GM12891 (cell line): ENCODE measurements at regions not wholly inside any gene's neighbourhood (a gene's known extent, or its start where the extent isn't known, plus 50 kb on each side); places are given as distances from the start of the nearest gene placed in this dataset.

Experiments used
- POLR2A ChIP-seq: IDR thresholded peaks from 2 replicates; pipeline ENCODE4 v1.6.1; 2011; ENCODE audit warnings: low read depth, low read length, control low read depth
- POLR2AphosphoS5 ChIP-seq: IDR thresholded peaks from 2 replicates; pipeline ENCODE4 v1.6.1; 2011; ENCODE audit warnings: low read depth, low read length, control low read depth
- POU2F2 ChIP-seq: IDR thresholded peaks from 2 replicates; pipeline ENCODE4 v1.6.1; 2011; ENCODE audit warnings: low read depth, mild to moderate bottlenecking, control low read depth, low read length, moderate library complexity
- SPI1 ChIP-seq: IDR thresholded peaks from 2 replicates; pipeline ENCODE4 v1.6.1; 2011; ENCODE audit warnings: low read depth, low read length, control low read depth
- TAF1 ChIP-seq: IDR thresholded peaks from 2 replicates; pipeline ENCODE4 v1.6.1; 2011; ENCODE audit warnings: low read depth, low read length, control low read depth

DNA sequence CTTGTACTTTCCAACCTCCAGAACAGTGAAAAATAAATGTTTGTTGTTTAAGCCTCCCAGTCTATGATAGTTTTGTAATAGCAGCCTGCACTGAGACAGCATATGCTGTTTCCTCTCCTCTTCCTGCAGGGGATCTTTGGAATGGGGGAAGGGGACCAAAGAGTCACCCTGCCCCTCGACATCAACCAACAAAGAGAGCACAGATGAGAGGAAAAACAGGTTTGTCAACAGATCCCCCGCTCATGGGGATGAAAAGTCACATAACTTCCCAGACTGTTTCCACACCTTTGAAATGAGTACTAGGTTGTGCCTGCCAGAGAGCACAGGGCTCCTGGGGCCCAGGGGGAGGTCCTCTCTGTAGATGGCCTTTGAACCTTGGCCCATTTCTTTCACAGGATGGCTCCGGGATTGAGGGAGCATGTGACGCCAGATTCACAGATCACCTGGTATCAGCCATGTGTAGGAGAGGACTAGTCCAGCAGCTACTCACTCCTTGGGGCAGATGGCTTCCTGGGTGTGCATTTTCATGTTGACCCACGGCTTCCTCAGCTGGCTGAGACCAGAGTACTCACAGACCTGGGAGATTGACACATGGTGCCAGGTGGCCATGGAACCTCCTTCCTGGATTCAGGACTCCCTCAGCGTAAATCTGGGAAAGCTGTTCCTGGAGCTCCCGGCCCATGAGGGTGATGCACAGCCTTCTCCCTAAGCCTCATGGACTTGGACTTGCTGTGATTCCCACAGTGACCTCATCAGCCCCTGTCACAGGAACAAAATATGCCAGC lies 125.6 kb downstream of the CXCL12 start:
- no peak for TF ChIP-seq TAF1
- TF ChIP-seq POLR2A = no peak
- no peak for TF ChIP-seq POLR2AphosphoS5
- TF ChIP-seq POU2F2 = no peak
- no peak for TF ChIP-seq SPI1
